Osteoblast (primary cell): ENCODE measurements at regions not wholly inside any gene's neighbourhood (a gene's known extent, or its start where the extent isn't known, plus 50 kb on each side); places are given as distances from the start of the nearest gene placed in this dataset.

Experiments used
- DNase-seq: peaks from one replicate; pipeline ENCODE4 v3.0.0; 2011; ENCODE audit warnings: low spot score, mixed read lengths; ENCODE audit not compliant: insufficient read length; ENCODE audit errors: missing footprints
- H2AFZ ChIP-seq: 2 replicates; pipeline ENCODE4 v1.6.0; 2011; ENCODE audit warnings: mild to moderate bottlenecking, low read length
- H3K27ac ChIP-seq: 2 replicates; pipeline ENCODE4 v1.5.1; 2011; ENCODE audit warnings: mild to moderate bottlenecking, low read depth, low read length, moderate library complexity
- H3K27me3 ChIP-seq: 2 replicates; pipeline ENCODE4 v1.6.0; 2012; ENCODE audit warnings: mild to moderate bottlenecking, control low read depth, inconsistent platforms, low read length, moderate library complexity; ENCODE audit not compliant: insufficient read depth
- H3K36me3 ChIP-seq: 2 replicates; pipeline ENCODE4 v1.5.1; 2011; ENCODE audit warnings: mild to moderate bottlenecking, low read length, control low read depth, moderate library complexity; ENCODE audit not compliant: insufficient read depth
- H3K4me1 ChIP-seq: 2 replicates; pipeline ENCODE4 v1.5.1; 2011; ENCODE audit warnings: mild to moderate bottlenecking, low read length, control low read depth, moderate library complexity; ENCODE audit not compliant: insufficient read depth
- H3K4me2 ChIP-seq: 2 replicates; pipeline ENCODE4 v1.6.0; 2011; ENCODE audit warnings: mild to moderate bottlenecking, low read length; ENCODE audit not compliant: insufficient read depth
- H3K4me3 ChIP-seq: fragments of 200-600 bp; sonication (generic); 3 replicates; pipeline ENCODE4 v1.5.1; 2012; ENCODE audit warnings: mild to moderate bottlenecking, low read length, inconsistent platforms; ENCODE audit not compliant: insufficient read depth
- H3K79me2 ChIP-seq: 2 replicates; pipeline ENCODE4 v1.6.0; 2012; ENCODE audit warnings: mild to moderate bottlenecking, low read length, control low read depth, inconsistent platforms; ENCODE audit not compliant: insufficient read depth
- H3K9me3 ChIP-seq: 2 replicates; pipeline ENCODE4 v1.5.1; 2011; ENCODE audit warnings: low read depth, low read length, control low read depth
- H4K20me1 ChIP-seq: 2 replicates; pipeline ENCODE4 v1.6.0; 2012; ENCODE audit warnings: mild to moderate bottlenecking, low read length, control low read depth; ENCODE audit not compliant: insufficient read depth
- TF ChIP-seq, protein P1 (sequence below): IDR thresholded peaks from 2 replicates; pipeline ENCODE4 v1.5.1; 2011; ENCODE audit warnings: mild to moderate bottlenecking, low read depth, low read length, moderate library complexity; ENCODE audit errors: extremely low read depth

- Histone ChIP-seq H3K27me3 (no peaks in the 10 kb centered on the region), H2AFZ (no peak overlapping the region), H3K27ac (no peak overlapping the region), H3K9me3 (no peaks in the 10 kb centered on the region), H3K4me1 (no peaks in the 10 kb centered on the region), H3K36me3 (no peaks in the 10 kb centered on the region), H3K4me2 (no peak overlapping the region), H4K20me1 (no peaks in the 10 kb centered on the region), H3K79me2 (no peaks in the 10 kb centered on the region), H3K4me3 (no peak overlapping the region)
- TF ChIP-seq, protein P1, sequence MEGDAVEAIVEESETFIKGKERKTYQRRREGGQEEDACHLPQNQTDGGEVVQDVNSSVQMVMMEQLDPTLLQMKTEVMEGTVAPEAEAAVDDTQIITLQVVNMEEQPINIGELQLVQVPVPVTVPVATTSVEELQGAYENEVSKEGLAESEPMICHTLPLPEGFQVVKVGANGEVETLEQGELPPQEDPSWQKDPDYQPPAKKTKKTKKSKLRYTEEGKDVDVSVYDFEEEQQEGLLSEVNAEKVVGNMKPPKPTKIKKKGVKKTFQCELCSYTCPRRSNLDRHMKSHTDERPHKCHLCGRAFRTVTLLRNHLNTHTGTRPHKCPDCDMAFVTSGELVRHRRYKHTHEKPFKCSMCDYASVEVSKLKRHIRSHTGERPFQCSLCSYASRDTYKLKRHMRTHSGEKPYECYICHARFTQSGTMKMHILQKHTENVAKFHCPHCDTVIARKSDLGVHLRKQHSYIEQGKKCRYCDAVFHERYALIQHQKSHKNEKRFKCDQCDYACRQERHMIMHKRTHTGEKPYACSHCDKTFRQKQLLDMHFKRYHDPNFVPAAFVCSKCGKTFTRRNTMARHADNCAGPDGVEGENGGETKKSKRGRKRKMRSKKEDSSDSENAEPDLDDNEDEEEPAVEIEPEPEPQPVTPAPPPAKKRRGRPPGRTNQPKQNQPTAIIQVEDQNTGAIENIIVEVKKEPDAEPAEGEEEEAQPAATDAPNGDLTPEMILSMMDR = no peak
- DNase-seq = no peak
Measured at GRCh38 chr5:86756839-86757238, 139.1 kb downstream of the COX7C start.

DNA sequence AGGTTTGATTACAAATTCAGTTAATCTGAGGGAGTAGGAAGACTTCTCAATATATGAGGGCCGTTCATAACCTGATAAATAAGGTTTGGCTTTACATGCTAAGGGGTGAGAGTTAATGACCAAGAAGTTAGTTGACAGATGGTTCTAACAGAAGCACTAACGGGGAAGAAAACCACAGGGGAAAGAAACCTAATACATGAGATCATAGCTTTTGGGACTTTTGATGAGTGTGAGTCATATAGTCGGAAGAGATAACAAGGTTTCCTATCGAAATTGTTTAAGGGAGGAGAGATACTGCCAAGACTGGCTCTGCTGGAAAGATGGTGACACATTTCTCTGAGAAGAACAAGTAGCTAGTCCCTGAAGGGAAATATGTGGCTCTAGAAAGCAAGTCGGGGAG lies 140.1 kb downstream of the COX7C start:
- H3K9me3 ChIP-seq = no peaks in the 10 kb centered on the region
- no peaks in the 10 kb centered on the region for H3K36me3 ChIP-seq
- H3K4me1 ChIP-seq = no peaks in the 10 kb centered on the region
- H3K4me2 ChIP-seq = no peak overlapping the region
- TF ChIP-seq, protein P1 = no peak
- no peak overlapping the region for H2AFZ ChIP-seq
- no peaks in the 10 kb centered on the region for H3K79me2 ChIP-seq
- no peaks in the 10 kb centered on the region for H3K27me3 ChIP-seq
- H3K27ac ChIP-seq = no peak overlapping the region
- no peak overlapping the region for H3K4me3 ChIP-seq
- no peaks in the 10 kb centered on the region for H4K20me1 ChIP-seq
- DNase-seq = no peak

DNA sequence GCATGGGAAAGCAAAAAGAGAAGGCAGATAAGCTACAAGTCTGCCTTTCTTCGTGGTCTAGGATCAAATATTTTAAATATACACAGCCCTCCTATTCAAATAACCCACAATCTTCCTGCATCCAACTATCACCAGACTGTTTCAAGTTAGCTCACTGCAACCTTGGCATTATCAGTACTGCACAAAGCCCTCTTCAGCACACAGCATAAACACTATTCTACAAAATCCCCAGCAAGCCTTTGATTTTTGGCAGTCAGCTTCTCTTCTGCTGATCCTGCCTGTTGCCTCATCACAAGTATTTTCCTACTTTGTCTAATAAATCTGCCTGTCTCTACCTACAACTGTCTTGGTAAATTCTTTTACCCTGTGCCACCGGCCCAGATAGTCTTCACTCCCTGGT lies 142.9 kb downstream of the COX7C start:
- Histone ChIP-seq H3K27me3 (no peaks in the 10 kb centered on the region), H3K27ac (no peak overlapping the region), H4K20me1 (no peaks in the 10 kb centered on the region), H3K9me3 (no peaks in the 10 kb centered on the region), H3K79me2 (no peaks in the 10 kb centered on the region), H2AFZ (no peak overlapping the region), H3K36me3 (no peaks in the 10 kb centered on the region), H3K4me2 (no peak overlapping the region), H3K4me1 (no peaks in the 10 kb centered on the region), H3K4me3 (no peak overlapping the region)
- TF ChIP-seq, protein P1 = no peak
- no peak for DNase-seq

GRCh38 chr5:86763929-86764328 lies 146.2 kb downstream of the COX7C start:
- H4K20me1 ChIP-seq = no peaks in the 10 kb centered on the region
- H3K4me1 ChIP-seq = no peaks in the 10 kb centered on the region
- H3K4me3 ChIP-seq = no peak overlapping the region
- no peak for DNase-seq
- H3K36me3 ChIP-seq = no peaks in the 10 kb centered on the region
- TF ChIP-seq, protein P1 = no peak
- no peaks in the 10 kb centered on the region for H3K79me2 ChIP-seq
- H3K27ac ChIP-seq = no peak overlapping the region
- H2AFZ ChIP-seq = no peak overlapping the region
- H3K9me3 ChIP-seq = no peaks in the 10 kb centered on the region
- no peak overlapping the region for H3K4me2 ChIP-seq
- H3K27me3 ChIP-seq = no peaks in the 10 kb centered on the region
